ENCODE measurements at regions not wholly inside any gene's neighbourhood (a gene's known extent, or its start where the extent isn't known, plus 50 kb on each side); places are given as distances from the start of the nearest gene placed in this dataset.

DNA sequence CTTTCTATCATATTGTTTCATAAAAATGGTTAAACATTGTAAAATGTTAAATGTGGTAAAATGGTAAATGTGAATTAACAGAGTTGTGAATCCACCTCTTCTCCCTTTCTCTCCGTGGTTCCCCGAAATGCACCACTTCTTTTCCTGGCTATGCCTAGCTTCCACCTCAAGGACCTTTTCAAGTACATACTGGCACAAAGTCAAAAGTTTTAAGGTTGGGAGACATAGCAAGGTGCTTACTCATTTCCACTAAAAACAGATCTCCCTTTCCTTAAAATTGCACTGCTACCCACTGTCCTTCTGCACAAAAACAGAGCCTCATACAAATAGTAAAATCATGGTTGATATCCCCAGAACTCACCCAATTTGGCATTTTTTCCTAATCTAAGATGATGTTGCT is 558.2 kb downstream of the SLITRK6 start:
- no peak for DNase-seq (ENCODE audit: low read depth)
- H3K4me3 ChIP-seq (ENCODE audit: low read depth, low read length), result no peak overlapping the region
- TF ChIP-seq CTCF (IDR thresholded peaks at IDR 0.05; ENCODE audit: insufficient read depth, low read depth, low read length, missing control alignments), result no peak

- DNase-seq (ENCODE audit: low read depth), result no peak
- no peak for TF ChIP-seq CTCF (IDR thresholded peaks at IDR 0.05; ENCODE audit: insufficient read depth, low read depth, low read length, missing control alignments)
- no peak overlapping the region for H3K4me3 ChIP-seq (ENCODE audit: low read depth, low read length)
These were observed 562.8 kb downstream of the SLITRK6 start for GRCh38 chr13:85236413-85236812.

DNA sequence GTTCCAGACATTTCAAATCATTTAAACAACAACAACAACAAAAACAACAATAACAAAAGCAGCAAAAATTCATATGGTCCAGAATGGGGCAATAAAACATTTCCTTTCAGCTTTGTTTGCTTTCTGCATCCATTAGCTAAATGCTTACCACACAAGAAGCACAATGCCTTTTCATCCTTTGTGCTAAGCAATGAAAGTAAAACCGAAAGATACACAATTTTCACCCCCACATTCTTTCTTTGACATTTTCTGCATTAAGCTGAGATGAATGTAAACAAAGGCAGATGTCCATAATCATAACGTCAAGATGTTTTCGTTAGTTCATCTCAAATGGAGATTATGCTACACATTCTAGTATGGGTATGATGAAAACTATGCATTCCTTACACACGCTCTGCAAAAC is 568.5 kb downstream of the SLITRK6 start:
- DNase-seq (ENCODE audit: low read depth), result no peak
- no peak overlapping the region for H3K4me3 ChIP-seq (ENCODE audit: low read depth, low read length)
- no peak for TF ChIP-seq CTCF (IDR thresholded peaks at IDR 0.05; ENCODE audit: insufficient read depth, low read depth, low read length, missing control alignments)

- H3K4me3 ChIP-seq (ENCODE audit: low read depth, low read length), result no peak overlapping the region
- no peak for DNase-seq (ENCODE audit: low read depth)
- TF ChIP-seq CTCF (IDR thresholded peaks at IDR 0.05; ENCODE audit: insufficient read depth, low read depth, low read length, missing control alignments), result no peak
These were observed 570.5 kb downstream of the SLITRK6 start for GRCh38 chr13:85228692-85229091.

DNA sequence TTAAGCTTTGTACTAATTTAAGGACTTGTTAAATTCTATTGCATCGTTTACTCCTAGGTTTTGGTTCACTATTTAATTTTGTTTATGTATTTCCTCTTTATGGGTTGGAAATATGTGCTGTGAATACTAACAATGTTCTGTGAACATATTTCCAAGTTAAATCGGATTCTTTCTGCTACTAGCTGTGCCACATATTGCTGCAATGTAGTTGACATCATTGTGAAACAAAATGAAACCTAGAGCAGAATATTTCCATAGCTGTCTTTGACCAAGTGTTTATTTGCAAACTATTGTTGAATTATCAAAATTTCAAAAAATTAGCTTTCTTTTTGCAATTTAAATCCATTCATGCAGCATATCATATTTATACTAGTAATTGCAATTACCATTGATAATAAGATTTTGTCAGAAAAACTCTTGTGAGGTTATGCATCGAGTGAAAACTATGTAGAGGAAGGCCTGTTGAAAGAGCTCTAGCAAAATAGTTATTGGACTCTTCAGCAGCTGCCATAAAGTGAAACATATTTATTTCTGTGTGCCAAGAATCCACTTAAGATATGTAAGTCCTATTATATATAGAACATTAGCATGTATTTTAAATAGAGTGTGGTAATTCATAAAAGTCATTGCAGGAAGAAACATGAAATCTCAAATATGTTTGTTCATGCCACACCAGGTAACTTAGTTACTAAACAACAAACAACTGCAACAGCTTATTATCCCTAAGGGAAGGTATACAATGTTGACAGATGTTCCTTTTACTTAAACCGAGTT is 575.1 kb downstream of the SLITRK6 start:
- H3K4me3 ChIP-seq (ENCODE audit: low read depth, low read length), result no peak overlapping the region
- no peak for TF ChIP-seq CTCF (IDR thresholded peaks at IDR 0.05; ENCODE audit: insufficient read depth, low read depth, low read length, missing control alignments)
- no peak for DNase-seq (ENCODE audit: low read depth)

DNA sequence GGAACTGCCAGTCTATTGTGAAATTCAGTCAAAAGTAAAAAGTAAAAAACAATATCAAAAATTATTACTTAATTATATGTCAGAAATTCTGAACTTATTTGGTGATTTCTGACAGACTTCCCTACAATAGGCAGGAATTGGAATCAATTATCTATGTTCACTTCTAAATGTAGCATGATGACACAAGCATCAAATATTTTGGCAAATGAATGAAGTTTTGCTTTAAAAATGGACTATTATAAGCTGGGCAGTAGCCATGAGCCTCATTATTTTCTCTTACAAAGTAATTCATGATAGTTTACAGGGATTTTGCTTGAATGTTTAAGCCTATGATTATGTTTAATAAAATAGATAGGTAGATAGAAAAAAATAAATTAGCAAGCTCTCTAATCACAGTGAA is 582.6 kb downstream of the SLITRK6 start:
- no peak for DNase-seq (ENCODE audit: low read depth)
- no peak overlapping the region for H3K4me3 ChIP-seq (ENCODE audit: low read depth, low read length)
- TF ChIP-seq CTCF (IDR thresholded peaks at IDR 0.05; ENCODE audit: insufficient read depth, low read depth, low read length, missing control alignments), result no peak

DNA sequence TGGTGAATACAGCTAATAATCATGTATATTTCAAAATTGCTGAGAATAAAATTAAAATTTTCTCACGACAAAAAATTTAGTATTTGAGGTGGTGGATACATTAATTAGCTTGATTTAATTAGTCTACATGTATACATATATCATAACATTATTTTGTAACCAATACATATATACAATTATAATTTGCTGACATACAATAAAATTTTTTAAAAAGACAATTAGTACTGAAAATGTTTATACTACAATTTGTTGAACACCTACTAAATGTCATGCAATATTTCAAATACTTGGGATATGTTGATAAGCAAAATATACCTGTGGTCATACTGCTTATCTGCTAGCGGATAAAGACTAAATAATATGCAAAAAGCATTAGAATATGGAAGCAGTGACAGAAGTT is 586.5 kb downstream of the SLITRK6 start:
- TF ChIP-seq CTCF (IDR thresholded peaks at IDR 0.05; ENCODE audit: insufficient read depth, low read depth, low read length, missing control alignments), result no peak
- no peak for DNase-seq (ENCODE audit: low read depth)
- no peak overlapping the region for H3K4me3 ChIP-seq (ENCODE audit: low read depth, low read length)

All from GM12865 (cell line).